NB4 (cell line): ENCODE measurements at regions not wholly inside any gene's neighbourhood (a gene's known extent, or its start where the extent isn't known, plus 50 kb on each side); places are given as distances from the start of the nearest gene placed in this dataset.

Source experiments
- CTCF ChIP-seq: IDR thresholded peaks from one replicate; pipeline ENCODE4 v1.5.1; 2012; ENCODE audit warnings: low read depth, low read length
- POLR2A ChIP-seq: IDR thresholded peaks from 2 replicates; pipeline ENCODE4 v1.6.1; 2011; ENCODE audit warnings: mild to moderate bottlenecking; ENCODE audit not compliant: insufficient read length; ENCODE audit errors: extremely low read depth

GRCh38 chr4:92231511-92231910, 72.3 kb upstream of the GRID2 start:
- TF ChIP-seq POLR2A (no peak), CTCF (no peak)
